HepG2 (cell line): ENCODE measurements at regions not wholly inside any gene's neighbourhood (a gene's known extent, or its start where the extent isn't known, plus 50 kb on each side); places are given as distances from the start of the nearest gene placed in this dataset.

Experiments used
- CTCF ChIP-seq: sonication (generic); formaldehyde crosslinking; IDR thresholded peaks from 2 replicates; pipeline ENCODE4 v1.5.0; 2020; ENCODE audit warnings: mild to moderate bottlenecking, missing genetic modification reagents, moderate library complexity
- GATAD2A ChIP-seq: IDR thresholded peaks from 2 replicates; pipeline ENCODE4 v1.6.1; 2016
- PBX3 ChIP-seq: sonication (generic); formaldehyde crosslinking; IDR thresholded peaks from 2 replicates; pipeline ENCODE4 v1.8.1; 2023; ENCODE audit warnings: missing genetic modification reagents, inconsistent platforms, borderline replicate concordance
- PHB2 ChIP-seq: fragments of 450-650 bp; IDR thresholded peaks from 2 replicates; pipeline ENCODE4 v1.6.1; 2018; ENCODE audit not compliant: partially characterized antibody
- PTBP1 ChIP-seq: fragments of 200-400 bp; formaldehyde crosslinking; IDR thresholded peaks from 2 replicates; pipeline ENCODE4 v1.6.1; 2018; ENCODE audit warnings: low read length, low read depth; ENCODE audit not compliant: poor library complexity, severe bottlenecking
- RAD21 ChIP-seq: fragments of 450-650 bp; formaldehyde crosslinking; IDR thresholded peaks from 2 replicates; pipeline ENCODE4 v1.5.0; 2020; ENCODE audit warnings: mild to moderate bottlenecking
- SNAPC4 ChIP-seq: sonication (generic); formaldehyde crosslinking; IDR thresholded peaks from 2 replicates; pipeline ENCODE4 v1.4.0; 2020; ENCODE audit warnings: mild to moderate bottlenecking, missing genetic modification reagents
- STAG1 ChIP-seq: sonication (generic); formaldehyde crosslinking; IDR thresholded peaks from 2 replicates; pipeline ENCODE4 v1.4.0; 2020; ENCODE audit warnings: missing genetic modification reagents
- ZMYM4 ChIP-seq: sonication (generic); formaldehyde crosslinking; IDR thresholded peaks from 2 replicates; pipeline ENCODE4 v1.8.1; 2023; ENCODE audit warnings: mild to moderate bottlenecking, missing genetic modification reagents
- ZNF121 ChIP-seq: sonication (generic); formaldehyde crosslinking; IDR thresholded peaks from 2 replicates; pipeline ENCODE4 v1.5.0; 2020; ENCODE audit warnings: mild to moderate bottlenecking, missing genetic modification reagents
- ZNF136 ChIP-seq: sonication (generic); formaldehyde crosslinking; IDR thresholded peaks from 2 replicates; pipeline ENCODE4 v1.8.1; 2022; ENCODE audit warnings: low read depth, mild to moderate bottlenecking, moderate library complexity, missing genetic modification reagents
- ZNF687 ChIP-seq: sonication (generic); formaldehyde crosslinking; IDR thresholded peaks from 2 replicates; pipeline ENCODE4 v1.5.1; 2020; ENCODE audit warnings: mild to moderate bottlenecking, missing genetic modification reagents, moderate library complexity
- ZNF75D ChIP-seq: sonication (generic); formaldehyde crosslinking; IDR thresholded peaks from 2 replicates; pipeline ENCODE4 v1.8.1; 2023; ENCODE audit warnings: missing genetic modification reagents, mild to moderate bottlenecking, borderline replicate concordance
- TF ChIP-seq, protein P1 (sequence below): sonication (generic); formaldehyde crosslinking; conservative IDR thresholded peaks from 2 replicates; pipeline ENCODE4 v1.4.0; 2020; ENCODE audit warnings: mild to moderate bottlenecking, missing genetic modification reagents, moderate library complexity

DNA sequence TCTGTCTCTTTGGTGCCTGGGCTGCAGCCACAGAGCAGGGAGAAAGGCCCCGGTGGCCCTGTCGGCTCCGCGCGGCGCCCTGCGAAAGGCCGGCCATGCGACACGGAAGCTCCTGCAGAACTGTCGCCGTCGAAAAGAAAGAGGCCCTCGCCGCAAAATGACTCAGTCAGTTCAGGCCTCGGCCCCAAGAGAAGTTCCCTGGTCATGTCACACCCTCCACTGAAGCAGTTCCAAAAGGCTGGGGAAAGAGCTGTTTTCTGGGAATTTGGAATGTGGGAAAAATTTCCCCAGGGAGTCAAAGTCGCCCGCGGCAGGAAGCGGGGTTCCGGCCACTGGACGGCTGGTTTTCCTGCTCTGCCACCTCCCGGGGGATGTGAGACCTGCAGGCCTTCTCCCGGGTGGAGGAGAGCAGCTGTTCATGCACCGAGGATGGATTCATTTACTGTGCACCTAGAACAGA, 115.8 kb upstream of the ZNF678 start (continued):
- TF ChIP-seq SNAPC4 (no peak), ZMYM4 (CRISPR knock-in tag) (no peak), ZNF136 (CRISPR knock-in tag) (no peak), CTCF (CRISPR knock-in tag) (peak; percentile 66), ZNF121 (no peak), GATAD2A (CRISPR knock-in tag) (no peak), ZNF75D (CRISPR knock-in tag) (no peak), PHB2 (no peak), ZNF687 (CRISPR knock-in tag) (peak; percentile 19; the same call in 1 of the 2 replicates), STAG1 (CRISPR knock-in tag) (peak; percentile 61), PTBP1 (no peak), PBX3 (CRISPR knock-in tag) (no peak), RAD21 (CRISPR knock-in tag) (peak; percentile 56)
- TF ChIP-seq, protein P1, sequence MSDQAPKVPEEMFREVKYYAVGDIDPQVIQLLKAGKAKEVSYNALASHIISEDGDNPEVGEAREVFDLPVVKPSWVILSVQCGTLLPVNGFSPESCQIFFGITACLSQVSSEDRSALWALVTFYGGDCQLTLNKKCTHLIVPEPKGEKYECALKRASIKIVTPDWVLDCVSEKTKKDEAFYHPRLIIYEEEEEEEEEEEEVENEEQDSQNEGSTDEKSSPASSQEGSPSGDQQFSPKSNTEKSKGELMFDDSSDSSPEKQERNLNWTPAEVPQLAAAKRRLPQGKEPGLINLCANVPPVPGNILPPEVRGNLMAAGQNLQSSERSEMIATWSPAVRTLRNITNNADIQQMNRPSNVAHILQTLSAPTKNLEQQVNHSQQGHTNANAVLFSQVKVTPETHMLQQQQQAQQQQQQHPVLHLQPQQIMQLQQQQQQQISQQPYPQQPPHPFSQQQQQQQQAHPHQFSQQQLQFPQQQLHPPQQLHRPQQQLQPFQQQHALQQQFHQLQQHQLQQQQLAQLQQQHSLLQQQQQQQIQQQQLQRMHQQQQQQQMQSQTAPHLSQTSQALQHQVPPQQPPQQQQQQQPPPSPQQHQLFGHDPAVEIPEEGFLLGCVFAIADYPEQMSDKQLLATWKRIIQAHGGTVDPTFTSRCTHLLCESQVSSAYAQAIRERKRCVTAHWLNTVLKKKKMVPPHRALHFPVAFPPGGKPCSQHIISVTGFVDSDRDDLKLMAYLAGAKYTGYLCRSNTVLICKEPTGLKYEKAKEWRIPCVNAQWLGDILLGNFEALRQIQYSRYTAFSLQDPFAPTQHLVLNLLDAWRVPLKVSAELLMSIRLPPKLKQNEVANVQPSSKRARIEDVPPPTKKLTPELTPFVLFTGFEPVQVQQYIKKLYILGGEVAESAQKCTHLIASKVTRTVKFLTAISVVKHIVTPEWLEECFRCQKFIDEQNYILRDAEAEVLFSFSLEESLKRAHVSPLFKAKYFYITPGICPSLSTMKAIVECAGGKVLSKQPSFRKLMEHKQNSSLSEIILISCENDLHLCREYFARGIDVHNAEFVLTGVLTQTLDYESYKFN (CRISPR knock-in tag): no peak
